Transverse colon (tissue), 4 donors: ENCODE measurements at regions not wholly inside any gene's neighbourhood (a gene's known extent, or its start where the extent isn't known, plus 50 kb on each side); places are given as distances from the start of the nearest gene placed in this dataset.

Experiments used
- POLR2A ChIP-seq: fragments of 450-650 bp; IDR thresholded peaks from one replicate; pipeline ENCODE4 v1.6.1; 2016; ENCODE audit warnings: antibody characterized with exemption, mild to moderate bottlenecking, moderate library complexity
- POLR2AphosphoS5 ChIP-seq, 3 donors: sonication (generic); formaldehyde crosslinking; IDR thresholded peaks; one replicate each; pipeline ENCODE4 v1.6.1; 2016; ENCODE audit warnings: antibody characterized with exemption in 3 of 3
- TF ChIP-seq, protein P1 (sequence below), 5 experiments: fragments of 200-600 bp in 3 of 5; fragments of 450-650 bp in 2 of 5; sonication (generic) in 3 of 5; IDR thresholded peaks; 1 replicate in 2 of 5; 2 replicates in 3 of 5; pipeline ENCODE4 v1.5.1; 2016 to 2017; ENCODE audit warnings: antibody characterized with exemption in 5 of 5, inconsistent platforms in 3 of 5, mild to moderate bottlenecking in 2 of 5, moderate library complexity in 1 of 5

DNA sequence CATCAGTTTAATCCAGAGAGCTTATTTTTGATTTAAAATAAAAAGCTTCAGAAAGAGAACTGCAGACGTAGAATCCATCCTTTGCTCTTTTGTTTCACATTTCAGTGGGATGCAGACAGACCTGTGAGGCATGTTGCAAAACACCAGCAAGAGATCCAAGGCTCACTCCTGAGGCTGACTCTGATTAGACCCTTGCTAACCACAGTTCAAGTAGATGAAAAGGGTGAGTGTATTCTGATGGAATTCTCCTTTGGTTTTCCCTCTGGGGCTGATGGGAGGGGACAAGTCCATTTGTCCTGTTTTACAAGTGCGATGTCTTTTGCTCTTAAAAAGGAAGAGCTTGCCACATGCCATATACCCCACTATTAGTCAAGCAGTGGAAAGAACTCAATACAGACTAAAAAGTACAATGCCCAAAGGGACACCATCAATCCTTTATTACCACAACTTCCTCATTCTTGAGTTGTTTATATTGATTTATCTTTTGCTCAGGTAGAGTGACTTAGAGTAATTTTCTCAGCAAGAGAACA, 772.7 kb downstream of the MAFB start:
- TF ChIP-seq, protein P1, sequence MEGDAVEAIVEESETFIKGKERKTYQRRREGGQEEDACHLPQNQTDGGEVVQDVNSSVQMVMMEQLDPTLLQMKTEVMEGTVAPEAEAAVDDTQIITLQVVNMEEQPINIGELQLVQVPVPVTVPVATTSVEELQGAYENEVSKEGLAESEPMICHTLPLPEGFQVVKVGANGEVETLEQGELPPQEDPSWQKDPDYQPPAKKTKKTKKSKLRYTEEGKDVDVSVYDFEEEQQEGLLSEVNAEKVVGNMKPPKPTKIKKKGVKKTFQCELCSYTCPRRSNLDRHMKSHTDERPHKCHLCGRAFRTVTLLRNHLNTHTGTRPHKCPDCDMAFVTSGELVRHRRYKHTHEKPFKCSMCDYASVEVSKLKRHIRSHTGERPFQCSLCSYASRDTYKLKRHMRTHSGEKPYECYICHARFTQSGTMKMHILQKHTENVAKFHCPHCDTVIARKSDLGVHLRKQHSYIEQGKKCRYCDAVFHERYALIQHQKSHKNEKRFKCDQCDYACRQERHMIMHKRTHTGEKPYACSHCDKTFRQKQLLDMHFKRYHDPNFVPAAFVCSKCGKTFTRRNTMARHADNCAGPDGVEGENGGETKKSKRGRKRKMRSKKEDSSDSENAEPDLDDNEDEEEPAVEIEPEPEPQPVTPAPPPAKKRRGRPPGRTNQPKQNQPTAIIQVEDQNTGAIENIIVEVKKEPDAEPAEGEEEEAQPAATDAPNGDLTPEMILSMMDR (IDR thresholded peaks at IDR 0.05), result no peak
- TF ChIP-seq POLR2A (no peak), POLR2AphosphoS5 (IDR thresholded peaks at IDR 0.05) (no peak)
